CD14-positive monocyte (primary cell): ENCODE measurements at regions not wholly inside any gene's neighbourhood (a gene's known extent, or its start where the extent isn't known, plus 50 kb on each side); places are given as distances from the start of the nearest gene placed in this dataset.

ENCODE experiments used
- DNase-seq, 3 donors: peaks; one replicate each; pipeline ENCODE4 v3.0.0-alpha.2; 2011 to 2022
- H2AFZ ChIP-seq: 2 replicates; pipeline ENCODE4 v1.6.0; 2012; ENCODE audit warnings: mild to moderate bottlenecking, low read depth, low read length, inconsistent platforms; ENCODE audit not compliant: insufficient read depth, poor library complexity, severe bottlenecking
- H3K27ac ChIP-seq, 2 donors: 1 replicate in 1 of 2; 2 replicates in 1 of 2; pipeline ENCODE4 v1.5.1; 2012 to 2013; ENCODE audit warnings: low read length in 2 of 2, control low read depth in 1 of 2, inconsistent platforms in 1 of 2, low read depth in 1 of 2, mild to moderate bottlenecking in 1 of 2
- H3K27me3 ChIP-seq, 2 donors: one replicate each; pipeline versions ENCODE4 v1.6.0 to v1.6.1; 2011 to 2013; ENCODE audit warnings: low read length in 2 of 2; ENCODE audit not compliant: control insufficient read depth in 2 of 2, insufficient read depth in 2 of 2
- H3K36me3 ChIP-seq, 2 donors: replicated peaks in 1 of 2; 1 replicate in 1 of 2; 2 replicates in 1 of 2; pipeline versions ENCODE4 v1.5.1 to v1.6.1; 2012 to 2013; ENCODE audit warnings: low read length in 2 of 2, control low read depth in 1 of 2, inconsistent platforms in 1 of 2, mild to moderate bottlenecking in 1 of 2; ENCODE audit not compliant: insufficient read depth in 2 of 2, control insufficient read depth in 1 of 2
- H3K4me1 ChIP-seq, 2 donors: 1 replicate in 1 of 2; 2 replicates in 1 of 2; pipeline versions ENCODE4 v1.5.1 to v1.6.1; 2012 to 2013; ENCODE audit warnings: low read length in 2 of 2, control low read depth in 1 of 2, inconsistent platforms in 1 of 2, mild to moderate bottlenecking in 1 of 2, moderate library complexity in 1 of 2; ENCODE audit not compliant: insufficient read depth in 2 of 2, control insufficient read depth in 1 of 2
- H3K4me2 ChIP-seq: replicated peaks from 2 replicates; pipeline ENCODE3; 2012; ENCODE audit warnings: low read length, moderate library complexity, mild to moderate bottlenecking; ENCODE audit not compliant: poor library complexity, severe bottlenecking; ENCODE audit errors: extremely low read depth
- H3K4me3 ChIP-seq, 3 experiments: fragments of 200-600 bp in 1 of 3; sonication (generic) in 1 of 3; replicated peaks in 1 of 3; 1 replicate in 2 of 3; 2 replicates in 1 of 3; pipeline ENCODE4 v1.5.1; 2011 to 2013; ENCODE audit warnings: low read length in 3 of 3, mild to moderate bottlenecking in 3 of 3, control low read depth in 2 of 3, low read depth in 2 of 3, inconsistent platforms in 1 of 3, moderate library complexity in 1 of 3
- H3K79me2 ChIP-seq: 2 replicates; pipeline ENCODE4 v1.6.0; 2012; ENCODE audit warnings: mild to moderate bottlenecking, control low read depth, inconsistent platforms, low read length, moderate library complexity; ENCODE audit not compliant: insufficient read depth
- H3K9ac ChIP-seq: 2 replicates; pipeline ENCODE4 v1.6.0; 2017; ENCODE audit warnings: low read length, mild to moderate bottlenecking; ENCODE audit not compliant: insufficient read depth, poor library complexity, severe bottlenecking
- H3K9me3 ChIP-seq, 2 donors: replicated peaks in 1 of 2; 1 replicate in 1 of 2; 2 replicates in 1 of 2; pipeline versions ENCODE4 v1.5.1 to v1.6.1; 2012 to 2013; ENCODE audit warnings: low read length in 2 of 2, control low read depth in 1 of 2; ENCODE audit not compliant: control insufficient read depth in 1 of 2, insufficient read depth in 1 of 2
- H4K20me1 ChIP-seq: 2 replicates; pipeline ENCODE4 v1.6.0; 2012; ENCODE audit warnings: mild to moderate bottlenecking, low read length, control low read depth, moderate library complexity; ENCODE audit not compliant: insufficient read depth
- H3K27ac Mint-ChIP-seq, 7 donors: one replicate each; pipeline ENCODE4 v1.8.0; 2020; ENCODE audit warnings: mild to moderate bottlenecking in 7 of 7, mixed read lengths in 7 of 7, moderate library complexity in 6 of 7, inconsistent platforms in 2 of 7
- H3K27me3 Mint-ChIP-seq, 3 donors: one replicate each; pipeline ENCODE4 v1.8.0; 2021 to 2022; ENCODE audit warnings: low read depth in 3 of 3, mild to moderate bottlenecking in 3 of 3, mixed read lengths in 3 of 3, moderate library complexity in 3 of 3, inconsistent platforms in 1 of 3
- H3K36me3 Mint-ChIP-seq, 2 donors: one replicate each; pipeline ENCODE4 v1.8.0; 2020; ENCODE audit warnings: mixed read lengths in 2 of 2, inconsistent platforms in 1 of 2, mild to moderate bottlenecking in 1 of 2
- H3K4me1 Mint-ChIP-seq: one replicate; pipeline ENCODE4 v1.8.0; 2020; ENCODE audit warnings: mild to moderate bottlenecking, mixed read lengths
- H3K4me3 Mint-ChIP-seq, 2 donors: one replicate each; pipeline ENCODE4 v1.8.0; 2020; ENCODE audit warnings: mild to moderate bottlenecking in 2 of 2, mixed read lengths in 2 of 2, moderate library complexity in 1 of 2
- H3K9me3 Mint-ChIP-seq, 7 donors: one replicate each; pipeline ENCODE4 v1.8.0; 2020 to 2022; ENCODE audit warnings: mixed read lengths in 7 of 7, mild to moderate bottlenecking in 6 of 7, moderate library complexity in 6 of 7, inconsistent platforms in 2 of 7
- CTCF ChIP-seq: fragments of 200-600 bp; IDR thresholded peaks from one replicate; pipeline ENCODE4 v1.8.0; 2022; ENCODE audit warnings: antibody characterized with exemption, mild to moderate bottlenecking
- WGBS: methylation state at CpG from one replicate; pipeline ENCODE4 v1.1.5; 2013; ENCODE audit warnings: missing lambda C conversion rate; ENCODE audit not compliant: insufficient coverage; 5-methylcytosine and 5-hydroxymethylcytosine counted together
- intact Hi-C, 2 donors: fragments of 100-400 bp; cut with micrococcal nuclease; formaldehyde crosslinking; loops; one replicate each; pipeline versions ENCODE4 v1.15.0 to v1.15.1; 2023

- H3K27ac Mint-ChIP-seq: no peak overlapping the region
- no peak overlapping the region for H3K4me2 ChIP-seq
- H3K36me3 ChIP-seq: no peaks in the 10 kb centered on the region
- no peaks in the 10 kb centered on the region for H3K79me2 ChIP-seq
- no peaks in the 10 kb centered on the region for H4K20me1 ChIP-seq
- peaks cover 0 to 1% (median 1%) of the 10 kb centered on the region in 3 donors for H3K27me3 Mint-ChIP-seq
- H3K9me3 Mint-ChIP-seq: peaks cover 0 to 13% (median 6%) of the 10 kb centered on the region in 7 donors
- H3K27ac ChIP-seq: no peak overlapping the region
- no peak overlapping the region for H3K9ac ChIP-seq
- H2AFZ ChIP-seq: no peak overlapping the region
- no peaks in the 10 kb centered on the region for H3K4me1 ChIP-seq
- no peak overlapping the region for H3K4me3 Mint-ChIP-seq
- DNase-seq: no peak
- no peaks in the 10 kb centered on the region for H3K36me3 Mint-ChIP-seq
- intact Hi-C loops: no loop called here
- TF ChIP-seq CTCF: no peak
- no peaks in the 10 kb centered on the region for H3K27me3 ChIP-seq
- H3K4me1 Mint-ChIP-seq: no peaks in the 10 kb centered on the region
- H3K4me3 ChIP-seq: no peak overlapping the region
- WGBS: 0% methylated on average over 1 of the region's 1 CpG
- peaks cover 0 to 9% of the 10 kb centered on the region in 2 donors for H3K9me3 ChIP-seq
Measured at GRCh38 chrX:56125946-56126345, 106.2 kb upstream of the KLF8 start.

- no peak overlapping the region for H3K4me3 Mint-ChIP-seq
- H3K9me3 ChIP-seq: peaks cover 0 to 9% of the 10 kb centered on the region in 2 donors
- TF ChIP-seq CTCF: no peak
- H3K4me1 Mint-ChIP-seq: no peaks in the 10 kb centered on the region
- no peaks in the 10 kb centered on the region for H3K36me3 ChIP-seq
- H3K79me2 ChIP-seq: no peaks in the 10 kb centered on the region
- intact Hi-C loops: no loop called here
- no peaks in the 10 kb centered on the region for H4K20me1 ChIP-seq
- H3K9ac ChIP-seq: no peak overlapping the region
- no peak overlapping the region for H3K27ac Mint-ChIP-seq
- no peak for DNase-seq
- H3K4me3 ChIP-seq: no peak overlapping the region
- H3K36me3 Mint-ChIP-seq: no peaks in the 10 kb centered on the region
- no peaks in the 10 kb centered on the region for H3K4me1 ChIP-seq
- no peak overlapping the region for H3K4me2 ChIP-seq
- H3K27ac ChIP-seq: no peak overlapping the region
- WGBS: 80% methylated on average over 1 of the region's 3 CpGs
- H2AFZ ChIP-seq: no peak overlapping the region
- H3K27me3 Mint-ChIP-seq: peaks cover 0 to 1% (median 1%) of the 10 kb centered on the region in 3 donors
- no peaks in the 10 kb centered on the region for H3K27me3 ChIP-seq
- H3K9me3 Mint-ChIP-seq: peaks cover 2 to 21% (median 7%) of the 10 kb centered on the region in 7 donors
Measured at GRCh38 chrX:56130031-56130430, 102.1 kb upstream of the KLF8 start.
